ENCODE measurements at regions not wholly inside any gene's neighbourhood (a gene's known extent, or its start where the extent isn't known, plus 50 kb on each side); places are given as distances from the start of the nearest gene placed in this dataset.

GRCh38 chr4:177574446-177574845 lies 132.2 kb upstream of the AGA start:
- 63% methylated on average over 8 of the region's 8 CpGs for WGBS
- Histone ChIP-seq H3K4me1 (peaks cover 0 to 24% (median 10%) of the 10 kb centered on the region in 4 donors), H3K36me3 (no peaks in the 10 kb centered on the region), H3K4me3 (no peak overlapping the region), H3K27ac (replicated peaks in 1 of 4) (no peak overlapping the region), H3K27me3 (no peaks in the 10 kb centered on the region), H3K9me3 (no peaks in the 10 kb centered on the region)
- intact Hi-C loops (cut with DNase I): no loop called here
- DNase-seq (ENCODE audit: extremely low spot score): no peak
- TF ChIP-seq CTCF (IDR thresholded peaks at IDR 0.05) (no peak), POLR2A (IDR thresholded peaks at IDR 0.05; ENCODE audit: low read depth) (no peak), POLR2AphosphoS5 (IDR thresholded peaks at IDR 0.05) (no peak), EP300 (IDR thresholded peaks at IDR 0.05) (no peak)

GRCh38 chr4:177579649-177580048 lies 137.4 kb upstream of the AGA start:
- WGBS: 65% methylated on average over 1 of the region's 1 CpG
- intact Hi-C loops (cut with DNase I): no loop called here
- TF ChIP-seq POLR2AphosphoS5 (IDR thresholded peaks at IDR 0.05) (no peak), CTCF (IDR thresholded peaks at IDR 0.05) (no peak), EP300 (IDR thresholded peaks at IDR 0.05) (no peak), POLR2A (IDR thresholded peaks at IDR 0.05; ENCODE audit: low read depth) (no peak)

GRCh38 chr4:177582992-177583391 lies 140.8 kb upstream of the AGA start:
- no peak overlapping the region for H3K4me3 ChIP-seq
- no peaks in the 10 kb centered on the region for H3K36me3 ChIP-seq
- H3K27me3 ChIP-seq: no peaks in the 10 kb centered on the region
- no peaks in the 10 kb centered on the region for H3K4me1 ChIP-seq
- no peak overlapping the region for H3K27ac ChIP-seq (replicated peaks in 1 of 4)
- DNase-seq (ENCODE audit: extremely low spot score): no peak
- no peaks in the 10 kb centered on the region for H3K9me3 ChIP-seq
- intact Hi-C loops (cut with DNase I): no loop called here
- no peak for TF ChIP-seq EP300 (IDR thresholded peaks at IDR 0.05)

More at GRCh38 chr4:177579649-177580048, 137.4 kb upstream of the AGA start:
- H3K27me3 ChIP-seq: no peaks in the 10 kb centered on the region
- H3K36me3 ChIP-seq: no peaks in the 10 kb centered on the region
- H3K4me1 ChIP-seq: peaks cover 0 to 4% (median 1%) of the 10 kb centered on the region in 4 donors
- H3K4me3 ChIP-seq: no peak overlapping the region
- H3K9me3 ChIP-seq: no peaks in the 10 kb centered on the region
- H3K27ac ChIP-seq (replicated peaks in 1 of 4): no peak overlapping the region
- no peak for DNase-seq (ENCODE audit: extremely low spot score)

- Histone ChIP-seq H3K36me3 (no peaks in the 10 kb centered on the region), H3K4me1 (no peaks in the 10 kb centered on the region), H3K9me3 (no peaks in the 10 kb centered on the region), H3K27ac (replicated peaks in 1 of 4) (no peak overlapping the region), H3K4me3 (no peak overlapping the region), H3K27me3 (no peaks in the 10 kb centered on the region)
- TF ChIP-seq CTCF (IDR thresholded peaks at IDR 0.05): no peak
- no peak for TF ChIP-seq POLR2A (IDR thresholded peaks at IDR 0.05; ENCODE audit: low read depth)
- TF ChIP-seq EP300 (IDR thresholded peaks at IDR 0.05): no peak
- no peak for TF ChIP-seq POLR2AphosphoS5 (IDR thresholded peaks at IDR 0.05)
- DNase-seq (ENCODE audit: extremely low spot score): no peak
- 86% methylated on average over 2 of the region's 2 CpGs for WGBS
- intact Hi-C loops (cut with DNase I): no loop called here
Measured at GRCh38 chr4:177587989-177588388, 145.8 kb upstream of the AGA start.

- WGBS: 89% methylated on average over 2 of the region's 2 CpGs
Measured at GRCh38 chr4:177595386-177595785, 153.1 kb upstream of the AGA start.

More at GRCh38 chr4:177595386-177595785, 153.1 kb upstream of the AGA start:
- intact Hi-C loops (cut with DNase I): no loop called here
- H3K27ac ChIP-seq (replicated peaks in 1 of 4): no peak overlapping the region
- no peak for DNase-seq (ENCODE audit: extremely low spot score)
- H3K36me3 ChIP-seq: no peaks in the 10 kb centered on the region
- H3K9me3 ChIP-seq: no peaks in the 10 kb centered on the region
- TF ChIP-seq CTCF (IDR thresholded peaks at IDR 0.05): no peak
- no peak for TF ChIP-seq POLR2A (IDR thresholded peaks at IDR 0.05; ENCODE audit: low read depth)
- TF ChIP-seq POLR2AphosphoS5 (IDR thresholded peaks at IDR 0.05): no peak
- TF ChIP-seq EP300 (IDR thresholded peaks at IDR 0.05): no peak
- no peaks in the 10 kb centered on the region for H3K27me3 ChIP-seq
- no peak overlapping the region for H3K4me3 ChIP-seq
- no peaks in the 10 kb centered on the region for H3K4me1 ChIP-seq

All from esophagus muscularis mucosa (tissue), 4 donors.